OCI-LY7 (cell line): ENCODE measurements at regions not wholly inside any gene's neighbourhood (a gene's known extent, or its start where the extent isn't known, plus 50 kb on each side); places are given as distances from the start of the nearest gene placed in this dataset.

Experiments used
- BruUV-seq: library from RNA; stranded (reverse); fragments of 400-500 nt; replicated peaks from 2 replicates; lab custom pipeline; 2021; lab: Mats Ljungman, UMichigan
- CTCF ChIA-PET: fragments of 300-600 bp; sonication (Branson Sonifier 250); formaldehyde crosslinking; loops from one replicate; lab custom pipeline; 2022; ENCODE audit warnings: antibody characterized with exemption; ENCODE audit not compliant: unreplicated experiment; lab: Charles Lee
- POLR2A ChIA-PET: fragments of 300-600 bp; sonication (Branson Sonifier 250); formaldehyde crosslinking; loops from one replicate; lab custom pipeline; 2022; ENCODE audit warnings: antibody characterized with exemption; lab: Charles Lee
- DNase-seq: peaks from one replicate; pipeline ENCODE4 v3.0.0-alpha.2; 2015; ENCODE audit warnings: low spot score
- H2AFZ ChIP-seq: fragments of 200-600 bp; sonication (generic), shearing (Covaris generic); 2 replicates; pipeline ENCODE4 v1.6.1; 2014; ENCODE audit warnings: mild to moderate bottlenecking, antibody characterized with exemption, low read length, moderate library complexity
- H3K27ac ChIP-seq: fragments of 200-600 bp; sonication (generic); 2 replicates; pipeline ENCODE4 v1.5.1; 2014; ENCODE audit warnings: mixed run types, low read depth, mild to moderate bottlenecking, moderate library complexity, low read length, inconsistent platforms; ENCODE audit not compliant: poor library complexity, severe bottlenecking
- H3K36me3 ChIP-seq: fragments of 200-600 bp; sonication (generic); 2 replicates; pipeline ENCODE4 v1.6.1; 2014; ENCODE audit warnings: mild to moderate bottlenecking, antibody characterized with exemption, low read length, moderate library complexity, mixed read lengths; ENCODE audit not compliant: insufficient read depth
- H3K4me1 ChIP-seq: fragments of 200-600 bp; sonication (generic); 2 replicates; pipeline ENCODE4 v1.5.1; 2014; ENCODE audit warnings: mild to moderate bottlenecking, low read length; ENCODE audit not compliant: insufficient read depth, poor library complexity, severe bottlenecking
- H3K4me2 ChIP-seq: fragments of 200-600 bp; sonication (generic); 2 replicates; pipeline ENCODE4 v1.6.1; 2014; ENCODE audit warnings: mild to moderate bottlenecking, low read length
- H3K4me3 ChIP-seq: fragments of 200-600 bp; sonication (generic); 2 replicates; pipeline ENCODE4 v1.5.1; 2014; ENCODE audit warnings: mild to moderate bottlenecking, low read depth, low read length; ENCODE audit not compliant: poor library complexity, severe bottlenecking
- H3K79me2 ChIP-seq: fragments of 200-600 bp; sonication (generic); 2 replicates; pipeline ENCODE4 v1.6.1; 2016; ENCODE audit warnings: low read depth, mild to moderate bottlenecking, low read length, moderate library complexity, mixed read lengths; ENCODE audit not compliant: insufficient read depth
- H3K9me2 ChIP-seq: fragments of 200-600 bp; sonication (generic); 2 replicates; pipeline ENCODE4 v1.6.1; 2016; ENCODE audit warnings: mild to moderate bottlenecking, low read length, mixed read lengths; ENCODE audit not compliant: insufficient read depth
- H3K9me3 ChIP-seq: fragments of 200-600 bp; sonication (generic); 2 replicates; pipeline ENCODE4 v1.6.1; 2014; ENCODE audit warnings: mild to moderate bottlenecking, mixed run types, low read length, mixed read lengths
- H4K20me1 ChIP-seq: fragments of 200-600 bp; sonication (generic); 2 replicates; pipeline ENCODE4 v1.6.1; 2014; ENCODE audit warnings: mild to moderate bottlenecking, antibody characterized with exemption, low read length, moderate library complexity, mixed read lengths; ENCODE audit not compliant: insufficient read depth
- CTCF ChIP-seq: fragments of 200-600 bp; sonication (generic); conservative IDR thresholded peaks from 2 replicates; pipeline ENCODE4 v1.5.1; 2014; ENCODE audit warnings: mild to moderate bottlenecking, antibody characterized with exemption, low read length, moderate library complexity, mixed read lengths
- EZH2phosphoT487 ChIP-seq: fragments of 200-600 bp; sonication (generic); IDR thresholded peaks from 2 replicates; pipeline ENCODE4 v1.6.1; 2018; ENCODE audit warnings: low read depth, borderline replicate concordance, mild to moderate bottlenecking, mixed run types, antibody characterized with exemption, low read length, moderate library complexity, mixed read lengths
- intact Hi-C: fragments of 100-400 bp; cut with micrococcal nuclease; formaldehyde crosslinking; loops from one replicate; pipeline ENCODE4 v1.10.0; 2022; ENCODE audit not compliant: unreplicated experiment

GRCh38 chr11:115598257-115598901 lies 94.2 kb upstream of the CADM1 start:
- BruUV-seq = no TSS peak
- CTCF ChIA-PET = no interaction called here

GRCh38 chr11:115591380-115591779 lies 87.2 kb upstream of the CADM1 start:
- no peaks in the 10 kb centered on the region for H3K4me1 ChIP-seq
- H3K27ac ChIP-seq = no peak overlapping the region
- H3K9me2 ChIP-seq = no peaks in the 10 kb centered on the region
- H3K36me3 ChIP-seq = no peaks in the 10 kb centered on the region
- no TSS peak for BruUV-seq
- H3K4me2 ChIP-seq = no peak overlapping the region
- TF ChIP-seq EZH2phosphoT487 (no peak), CTCF (no peak)
- POLR2A ChIA-PET = interaction anchor here (0.6 kb wide), 1 partner anchor 38 kb away, joined by 3 read pairs; no protein-coding TSS in a partner anchor
- H3K79me2 ChIP-seq = no peaks in the 10 kb centered on the region
- no peaks in the 10 kb centered on the region for H3K9me3 ChIP-seq
- no peak overlapping the region for H3K4me3 ChIP-seq
- DNase-seq = no peak
- intact Hi-C loops = no loop called here
- H4K20me1 ChIP-seq = no peaks in the 10 kb centered on the region
- H2AFZ ChIP-seq = no peak overlapping the region
- CTCF ChIA-PET = no interaction called here

More at GRCh38 chr11:115598257-115598901, 94.2 kb upstream of the CADM1 start:
- Histone ChIP-seq H3K27ac (no peak overlapping the region), H4K20me1 (no peaks in the 10 kb centered on the region), H3K4me2 (no peak overlapping the region), H3K4me1 (no peaks in the 10 kb centered on the region), H3K79me2 (no peaks in the 10 kb centered on the region), H3K9me3 (no peaks in the 10 kb centered on the region), H3K36me3 (no peaks in the 10 kb centered on the region), H3K4me3 (no peak overlapping the region), H3K9me2 (no peaks in the 10 kb centered on the region), H2AFZ (no peak overlapping the region)
- POLR2A ChIA-PET = no interaction called here
- TF ChIP-seq CTCF = no peak
- TF ChIP-seq EZH2phosphoT487 = no peak
- no peak for DNase-seq
- intact Hi-C loops = no loop called here

GRCh38 chr11:115590254-115590653 lies 86.0 kb upstream of the CADM1 start:
- ChIA-PET CTCF (no interaction called here), POLR2A (interaction anchor here (0.7 kb wide), 1 partner anchor 226 kb away, joined by 4 read pairs; no protein-coding TSS in a partner anchor)
- Histone ChIP-seq H3K4me1 (no peaks in the 10 kb centered on the region), H3K9me3 (no peaks in the 10 kb centered on the region), H3K9me2 (no peaks in the 10 kb centered on the region), H3K27ac (no peak overlapping the region), H3K4me3 (no peak overlapping the region), H2AFZ (no peak overlapping the region), H3K79me2 (no peaks in the 10 kb centered on the region), H4K20me1 (no peaks in the 10 kb centered on the region), H3K36me3 (no peaks in the 10 kb centered on the region), H3K4me2 (no peak overlapping the region)
- no TSS peak for BruUV-seq
- intact Hi-C loops = no loop called here
- no peak for DNase-seq
- TF ChIP-seq CTCF (no peak), EZH2phosphoT487 (no peak)
